ENCODE measurements at regions not wholly inside any gene's neighbourhood (a gene's known extent, or its start where the extent isn't known, plus 50 kb on each side); places are given as distances from the start of the nearest gene placed in this dataset.

DNA sequence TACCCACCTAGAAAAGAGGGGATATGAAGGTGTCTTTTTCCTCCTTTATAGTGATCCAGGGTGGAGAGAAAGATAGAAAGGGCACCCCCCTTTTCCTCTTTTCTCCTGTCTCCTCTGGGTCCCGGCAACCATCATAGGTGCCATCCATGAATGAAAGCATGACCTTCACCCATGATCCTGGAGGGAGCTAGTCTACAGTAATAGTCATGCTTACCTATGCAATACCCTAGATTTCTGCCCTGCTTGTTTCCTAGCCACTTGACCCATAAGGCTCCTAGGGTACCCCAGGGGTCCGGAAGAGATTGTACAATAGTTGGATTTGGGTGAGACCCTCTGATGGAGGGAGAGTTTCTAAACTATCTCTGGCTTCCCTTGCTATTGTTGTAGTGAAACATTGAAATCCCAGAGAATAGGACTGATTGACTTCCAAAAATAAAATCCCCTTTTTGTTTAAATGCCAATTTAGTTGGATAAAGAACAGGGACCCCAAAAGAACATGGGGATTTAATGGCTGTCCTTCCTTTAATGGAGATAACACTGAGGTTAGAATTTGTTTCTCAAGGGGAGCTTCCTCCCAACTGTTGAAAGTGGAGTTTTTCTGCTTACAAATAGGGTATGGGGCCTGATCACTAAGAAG lies 366.8 kb upstream of the KHDRBS2 start:
- CTCF ChIA-PET = no interaction called here
- no peak overlapping the region for H2AFZ ChIP-seq (ENCODE audit: low read depth, low read length)
- no peak for TF ChIP-seq JUN (IDR thresholded peaks at IDR 0.05; ENCODE audit: borderline replicate concordance, insufficient read depth, insufficient read length, low read depth)
- H3K79me2 ChIP-seq (ENCODE audit: control insufficient read depth, insufficient read depth, low read length) = no peaks in the 10 kb centered on the region
- no peaks in the 10 kb centered on the region for H3K9me1 ChIP-seq (replicated peaks; ENCODE audit: control insufficient read depth, extremely low read depth, insufficient read depth, low read length)
- no TSS peak for BruUV-seq (replicated peaks)
- FAIRE-seq = no peak
- no peak for DNase-seq (ENCODE audit: low read depth, low spot score)
- H3K27ac ChIP-seq (ENCODE audit: insufficient read depth, low read depth, low read length) = no peak overlapping the region
- intact Hi-C loops (cut with micrococcal nuclease) = no loop called here
- POLR2A ChIA-PET = no interaction called here
- H3K9ac ChIP-seq (replicated peaks; ENCODE audit: extremely low read depth, insufficient read depth, low read length) = no peak overlapping the region
- H3K4me1 ChIP-seq (ENCODE audit: control insufficient read depth, extremely low read depth, insufficient read depth, low read length) = no peaks in the 10 kb centered on the region
- H3K36me3 ChIP-seq (ENCODE audit: control insufficient read depth in 2 of 2, extremely low read depth in 1 of 2, insufficient read depth in 2 of 2, low read length in 2 of 2) = no peaks in the 10 kb centered on the region
- H3K9me3 ChIP-seq (replicated peaks; ENCODE audit: control insufficient read depth, insufficient read depth, low read length) = peaks cover 8% of the 10 kb centered on the region
- dilution Hi-C loops (cut with MboI; ENCODE audit: extremely low pct_ligation_motif_present, low sequenced_read_pairs) = no loop called here
- H3K4me2 ChIP-seq (ENCODE audit: insufficient read depth, low read length) = no peak overlapping the region
- H4K20me1 ChIP-seq (replicated peaks; ENCODE audit: control insufficient read depth, extremely low read depth, insufficient read depth, low read length) = no peaks in the 10 kb centered on the region
- no peaks in the 10 kb centered on the region for H3K27me3 ChIP-seq (ENCODE audit: control insufficient read depth in 2 of 2, insufficient read depth in 2 of 2, low read length in 2 of 2)
- H3K4me3 ChIP-seq (replicated peaks in 1 of 3; ENCODE audit: insufficient read depth in 1 of 3, low read depth in 1 of 3, low read length in 3 of 3) = no peak overlapping the region

DNA sequence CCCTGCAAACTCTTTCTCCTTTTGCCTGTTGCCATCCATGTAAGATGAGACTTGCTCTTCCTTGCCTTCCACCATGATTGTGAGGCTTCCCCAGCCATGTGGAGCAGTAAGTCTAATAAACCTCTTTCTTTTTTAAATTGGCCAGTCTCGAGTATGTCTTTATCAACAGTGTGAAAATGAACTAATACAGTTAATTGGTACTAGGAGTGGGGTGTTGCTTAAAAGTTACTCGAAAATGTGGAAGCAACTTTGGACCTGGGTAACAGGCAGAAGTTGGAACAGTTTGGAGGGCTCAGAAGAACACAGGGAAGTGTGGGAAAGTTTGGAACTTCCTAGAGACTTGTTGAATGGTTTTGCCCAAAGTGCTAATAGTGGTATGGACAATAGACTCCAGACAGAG lies 359.2 kb upstream of the KHDRBS2 start:
- Histone ChIP-seq H3K79me2 (ENCODE audit: control insufficient read depth, insufficient read depth, low read length) (no peaks in the 10 kb centered on the region), H3K4me2 (ENCODE audit: insufficient read depth, low read length) (no peak overlapping the region), H3K9me1 (replicated peaks; ENCODE audit: control insufficient read depth, extremely low read depth, insufficient read depth, low read length) (no peaks in the 10 kb centered on the region), H3K27ac (ENCODE audit: insufficient read depth, low read depth, low read length) (no peak overlapping the region), H3K9me3 (replicated peaks; ENCODE audit: control insufficient read depth, insufficient read depth, low read length) (peaks cover 3% of the 10 kb centered on the region), H3K9ac (replicated peaks; ENCODE audit: extremely low read depth, insufficient read depth, low read length) (no peak overlapping the region), H2AFZ (ENCODE audit: low read depth, low read length) (no peak overlapping the region), H3K36me3 (ENCODE audit: control insufficient read depth in 2 of 2, extremely low read depth in 1 of 2, insufficient read depth in 2 of 2, low read length in 2 of 2) (no peaks in the 10 kb centered on the region), H4K20me1 (replicated peaks; ENCODE audit: control insufficient read depth, extremely low read depth, insufficient read depth, low read length) (no peaks in the 10 kb centered on the region), H3K27me3 (ENCODE audit: control insufficient read depth in 2 of 2, insufficient read depth in 2 of 2, low read length in 2 of 2) (no peaks in the 10 kb centered on the region), H3K4me1 (ENCODE audit: control insufficient read depth, extremely low read depth, insufficient read depth, low read length) (no peaks in the 10 kb centered on the region), H3K4me3 (replicated peaks in 1 of 3; ENCODE audit: insufficient read depth in 1 of 3, low read depth in 1 of 3, low read length in 3 of 3) (no peak overlapping the region)
- FAIRE-seq = no peak
- TF ChIP-seq, protein P1, sequence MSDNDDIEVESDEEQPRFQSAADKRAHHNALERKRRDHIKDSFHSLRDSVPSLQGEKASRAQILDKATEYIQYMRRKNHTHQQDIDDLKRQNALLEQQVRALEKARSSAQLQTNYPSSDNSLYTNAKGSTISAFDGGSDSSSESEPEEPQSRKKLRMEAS (IDR thresholded peaks at IDR 0.05; ENCODE audit: insufficient read depth, insufficient read length) = no peak
- TF ChIP-seq FOS (IDR thresholded peaks at IDR 0.05; ENCODE audit: borderline replicate concordance, insufficient read depth, low read length) (no peak), POLR2AphosphoS5 (IDR thresholded peaks at IDR 0.05; ENCODE audit: insufficient read depth, low read depth, low read length) (no peak), POLR2A (IDR thresholded peaks at IDR 0.05; ENCODE audit: low read depth, low read length) (no peak), CTCF (IDR thresholded peaks at IDR 0.05; ENCODE audit: extremely low read depth in 1 of 2, insufficient read depth in 1 of 2, low read depth in 1 of 2, low read length in 2 of 2) (no peak)
- no peak for DNase-seq (ENCODE audit: low read depth, low spot score)
- intact Hi-C loops (cut with micrococcal nuclease) = no loop called here
- BruUV-seq (replicated peaks) = no TSS peak
- dilution Hi-C loops (cut with MboI; ENCODE audit: extremely low pct_ligation_motif_present, low sequenced_read_pairs) = no loop called here
- ChIA-PET POLR2A (no interaction called here), CTCF (no interaction called here)
